NCI-H2196 treated with DMSO at 0.1 percent for 48 hours (cell line): ENCODE measurements at regions not wholly inside any gene's neighbourhood (a gene's known extent, or its start where the extent isn't known, plus 50 kb on each side); places are given as distances from the start of the nearest gene placed in this dataset.
"Not testable (repeated sequence)": the region's sequence is repeated elsewhere in the genome, so short reads cannot be mapped to it uniquely, and the experiment has no call there.

Experiments
- DNase-seq: peaks from one replicate; lab custom pipeline; 2025; ENCODE audit not compliant: unreplicated experiment; lab: John Stamatoyannopoulos, UW

DNA sequence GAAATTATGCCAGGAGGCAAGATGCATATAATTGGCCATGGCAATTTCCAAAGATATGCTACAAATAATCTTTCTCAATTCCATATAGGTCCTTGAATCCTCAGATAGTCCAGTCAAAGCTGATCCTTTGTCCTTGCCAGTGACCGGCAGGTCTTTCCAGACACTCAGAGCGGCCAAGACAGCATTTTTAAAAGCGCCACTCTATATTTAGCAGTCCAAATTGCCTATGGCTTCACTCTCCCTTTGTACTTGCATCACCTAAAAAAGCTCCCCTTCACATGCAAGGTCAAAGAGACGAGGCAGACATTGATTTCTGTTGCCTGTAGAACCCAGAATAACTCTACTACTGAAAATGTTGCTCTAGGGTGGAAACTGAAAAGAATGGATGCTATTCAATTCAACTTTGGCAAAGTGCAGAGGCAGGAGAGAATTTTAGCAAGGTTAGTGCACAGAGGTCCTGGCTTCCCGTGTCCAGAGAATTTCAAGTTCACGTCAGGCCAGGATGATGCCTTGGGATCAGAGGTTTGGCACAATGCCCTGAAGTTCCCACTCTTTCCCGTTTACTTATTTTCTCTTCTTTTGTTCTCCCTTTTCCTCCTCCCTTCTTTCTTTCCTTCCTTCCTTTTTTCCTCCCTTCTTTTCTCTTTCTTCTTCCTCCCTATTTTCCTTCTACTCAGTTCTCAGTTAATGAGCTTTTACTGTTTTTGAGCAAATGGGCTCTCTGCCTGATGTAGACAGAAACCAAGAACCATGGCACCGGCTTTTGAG lies 108.5 kb downstream of the KCNK1 start:
- no peak for DNase-seq

DNA sequence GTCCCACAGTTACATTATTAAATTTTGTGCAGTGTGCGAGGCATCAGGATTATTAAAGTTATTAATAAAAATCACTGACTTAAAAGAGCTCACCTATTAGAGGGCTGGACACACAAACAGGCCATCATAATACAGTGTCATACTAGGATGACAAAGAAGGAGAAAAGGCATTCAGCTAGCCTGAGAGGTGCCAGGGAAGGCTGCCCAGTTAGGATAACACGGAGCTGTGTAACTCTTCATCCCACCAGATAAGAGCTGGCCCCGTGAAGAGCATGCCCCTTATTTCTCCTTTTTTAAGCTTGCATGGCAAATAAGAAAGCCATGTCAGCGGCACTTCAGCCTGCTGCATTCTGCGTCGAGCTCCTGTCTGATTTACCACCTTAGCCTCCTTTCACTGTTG lies 109.5 kb downstream of the KCNK1 start:
- DNase-seq, result no peak

DNA sequence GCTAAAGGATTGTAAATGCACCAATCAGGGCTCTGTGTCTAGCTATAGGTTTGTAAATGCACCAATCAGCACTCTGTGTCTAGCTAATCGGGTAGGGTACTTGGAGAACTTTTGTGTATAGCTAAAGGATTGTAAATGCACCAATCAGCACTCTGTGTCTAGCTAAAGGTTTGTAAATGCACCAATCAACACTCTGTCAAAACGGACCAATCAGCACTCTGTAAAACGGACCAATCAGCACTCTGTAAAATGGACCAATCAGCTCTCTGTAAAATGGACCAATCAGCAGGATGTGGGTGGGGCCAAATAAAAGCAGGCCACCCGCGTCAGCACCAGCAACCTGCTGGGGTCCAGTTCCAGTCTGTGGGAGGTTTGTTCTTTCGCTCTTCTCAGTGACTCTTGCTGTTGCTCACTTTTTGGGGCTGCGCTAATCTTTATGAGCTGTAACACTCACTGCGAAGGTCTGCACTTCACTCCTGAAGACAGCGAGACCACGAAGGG lies 110.3 kb downstream of the KCNK1 start:
- not testable (repeated sequence) for DNase-seq

DNA sequence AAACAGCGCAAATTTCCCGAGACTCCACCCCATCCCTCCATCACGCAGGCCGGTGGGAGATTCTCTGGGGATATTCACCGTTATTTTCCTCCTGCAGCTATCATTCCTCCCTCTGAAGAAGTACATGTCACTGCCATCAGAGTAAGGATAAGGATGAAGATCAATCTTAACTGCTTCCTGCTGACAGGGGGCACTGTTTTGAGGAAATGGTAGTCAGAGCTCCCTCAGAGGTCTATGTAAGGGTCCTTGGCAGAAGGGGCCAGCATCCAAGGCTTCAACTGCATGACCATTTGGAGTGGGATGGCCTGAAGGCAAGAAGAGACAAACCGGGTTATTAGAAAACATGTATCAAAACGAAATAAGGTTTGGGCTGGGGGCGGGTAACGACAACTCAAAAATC lies 111.5 kb downstream of the KCNK1 start:
- DNase-seq, result no peak

DNA sequence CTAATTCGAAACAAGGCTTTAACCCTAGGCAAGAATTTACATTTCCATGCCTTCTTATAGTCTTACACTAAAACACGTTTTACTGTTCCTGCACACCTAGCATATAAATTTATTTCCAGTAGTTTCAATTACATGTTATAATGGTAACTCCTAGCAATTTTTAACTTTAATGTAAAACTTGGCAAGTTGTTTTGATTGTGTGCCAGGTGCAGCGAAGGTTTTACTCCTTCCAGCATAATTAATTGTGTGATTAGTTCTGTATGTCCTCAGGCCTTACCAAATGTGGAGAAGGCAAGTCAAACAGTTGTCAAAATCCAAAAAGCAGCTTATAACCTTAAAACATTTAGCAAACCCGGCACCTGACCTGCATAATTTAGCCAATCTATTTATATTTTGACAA lies 114.8 kb downstream of the KCNK1 start:
- DNase-seq, result no peak

DNA sequence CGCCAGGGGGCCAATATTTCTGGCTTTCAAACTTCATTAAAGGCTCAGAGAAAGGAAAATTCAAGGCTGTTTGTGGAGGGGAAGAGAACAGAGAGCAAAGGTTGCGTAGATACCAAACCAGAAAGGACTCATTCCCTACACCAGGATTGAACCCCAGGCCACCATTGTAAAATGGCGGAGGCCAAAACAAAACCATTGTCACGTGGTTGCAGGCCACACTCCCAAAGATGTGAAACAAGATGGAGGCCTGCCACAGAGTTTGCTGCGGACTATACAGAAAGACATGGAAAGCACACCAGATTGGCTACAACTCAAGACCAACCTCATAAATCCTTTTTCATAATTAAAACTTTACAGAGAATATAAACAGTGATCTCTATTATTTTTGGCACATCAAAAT lies 116.5 kb downstream of the KCNK1 start:
- DNase-seq, result no peak

DNA sequence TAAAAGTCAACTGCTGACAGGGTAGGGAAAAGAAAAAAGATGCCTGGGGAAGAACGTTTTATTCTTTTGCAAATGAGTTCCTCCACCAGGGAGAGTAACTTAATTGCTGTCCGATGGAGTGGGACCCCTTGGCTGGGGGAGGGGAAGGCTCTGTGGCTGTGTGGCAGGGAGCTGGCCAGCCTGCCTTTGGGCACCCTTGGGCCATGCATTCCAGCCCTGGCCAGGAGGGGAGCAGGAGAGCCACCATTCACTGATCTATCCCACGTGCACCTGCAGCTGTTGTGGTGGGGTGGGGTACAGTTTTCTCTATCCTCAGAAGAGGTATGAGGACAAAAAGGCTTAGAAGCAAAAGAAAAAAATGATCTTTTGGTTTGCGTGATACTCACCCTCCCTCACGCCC lies 116.9 kb downstream of the KCNK1 start:
- no peak for DNase-seq

DNA sequence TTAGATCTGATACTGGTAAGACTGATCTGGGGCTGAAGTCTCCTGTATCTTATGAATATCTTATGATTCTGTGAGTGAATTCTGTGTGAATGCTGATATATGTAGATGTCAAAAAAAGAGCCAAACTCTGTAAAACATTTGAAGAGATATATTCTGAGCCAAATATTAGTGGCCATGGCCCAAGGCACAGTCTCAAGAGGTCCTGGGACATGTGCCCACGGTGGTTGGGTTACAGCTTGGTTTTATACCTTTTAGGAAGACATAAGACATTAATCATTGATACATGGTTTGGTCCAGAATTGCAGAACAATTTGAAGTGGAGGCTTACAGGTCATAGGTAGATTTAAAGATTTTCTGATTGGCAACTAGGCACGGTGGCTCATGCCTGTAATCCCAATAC lies 118.3 kb downstream of the KCNK1 start:
- DNase-seq, result no peak

DNA sequence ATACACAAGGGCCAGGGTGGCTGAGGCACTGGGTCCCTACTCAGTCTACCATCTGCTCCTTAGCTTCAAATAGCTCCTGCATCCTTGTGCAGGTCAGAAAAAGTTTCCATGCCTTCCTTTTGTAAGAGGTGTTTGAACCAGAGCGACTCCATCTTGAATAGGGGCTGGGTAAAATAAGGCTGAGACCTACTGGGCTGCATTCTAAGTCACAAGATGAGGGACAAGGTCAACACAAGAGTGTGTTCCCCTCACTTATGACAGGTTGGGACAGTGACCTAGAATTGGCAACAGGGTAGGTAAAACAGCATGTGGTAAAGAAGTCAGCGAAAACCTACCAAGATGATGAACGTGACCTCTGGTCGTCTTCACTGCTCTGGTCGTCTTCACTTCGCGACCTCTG lies 120.5 kb downstream of the KCNK1 start:
- no peak for DNase-seq

DNA sequence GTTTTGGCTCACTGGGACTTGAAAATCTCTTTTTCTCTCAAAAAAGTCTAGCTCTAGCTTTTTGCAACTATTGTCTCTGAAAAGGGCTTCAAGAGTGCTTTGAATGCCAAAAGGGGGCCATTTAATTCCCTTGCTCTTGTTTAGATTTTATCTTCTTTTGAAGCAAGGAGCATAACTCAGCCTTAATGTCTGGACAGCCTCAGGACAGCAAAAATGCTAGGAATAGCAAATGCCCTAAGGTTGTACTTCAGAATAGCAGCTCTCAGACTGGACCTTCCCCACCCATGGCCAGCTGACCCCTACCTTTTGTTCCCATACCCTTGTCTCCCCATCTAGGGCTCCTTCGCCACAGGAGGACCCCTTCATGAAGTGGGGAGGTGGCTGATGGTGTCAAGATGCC lies 121.4 kb downstream of the KCNK1 start:
- DNase-seq, result no peak

DNA sequence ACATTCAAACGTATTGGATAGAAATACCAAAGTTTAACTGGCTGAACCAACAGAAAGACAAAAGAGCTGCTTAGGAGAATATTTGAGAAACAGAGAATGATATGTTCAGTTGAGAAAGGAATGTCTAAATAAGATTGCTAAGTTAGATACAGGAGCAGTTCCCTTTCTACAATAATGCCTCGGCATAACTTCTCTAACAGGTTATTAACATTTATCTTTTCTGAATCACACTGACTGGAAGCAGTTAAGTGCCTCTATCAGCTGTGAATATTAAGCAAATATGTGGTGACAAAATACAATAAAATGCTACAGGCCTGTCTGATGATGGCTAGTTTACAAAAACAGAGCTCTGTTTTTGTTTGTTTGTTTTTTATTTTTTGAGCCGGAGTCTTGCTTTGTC lies 121.9 kb downstream of the KCNK1 start:
- DNase-seq, result no peak

DNA sequence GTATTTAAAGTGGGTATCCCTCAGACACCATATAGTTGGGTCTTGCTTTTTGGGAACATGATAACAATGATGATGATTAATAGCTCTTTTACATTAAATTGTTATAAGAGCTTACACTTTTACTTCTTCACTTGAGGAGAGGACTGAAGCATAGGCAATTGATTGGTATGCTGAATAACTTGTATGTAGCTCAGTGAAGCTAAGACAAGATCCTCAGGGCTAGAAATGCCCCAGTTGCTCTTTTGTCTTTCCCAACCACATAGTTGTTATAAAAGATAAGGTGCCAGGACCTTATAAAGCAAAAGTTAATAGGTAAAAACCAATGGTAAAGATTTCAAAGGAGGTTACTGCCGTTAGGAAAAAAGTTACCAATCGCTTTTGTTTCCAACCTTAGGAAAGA lies 123.4 kb downstream of the KCNK1 start:
- no peak for DNase-seq

DNA sequence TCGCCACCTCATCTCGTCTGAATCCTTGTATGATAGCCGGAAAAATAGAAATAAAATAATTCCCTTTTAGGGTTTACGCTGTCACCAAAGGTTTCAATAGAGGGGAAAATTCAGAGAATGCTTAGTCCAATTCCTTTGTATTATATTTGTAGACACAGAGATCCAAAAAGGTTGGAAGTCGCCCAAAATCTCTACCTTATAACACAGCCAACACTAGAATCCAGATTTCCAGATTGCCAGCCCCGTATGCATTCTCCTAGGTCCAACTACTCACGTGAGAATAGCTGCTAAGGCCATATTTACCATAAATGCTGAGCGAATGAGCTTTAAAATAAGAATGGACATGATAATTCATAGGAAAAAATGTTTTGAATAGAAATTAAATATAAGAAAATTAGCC lies 124.5 kb downstream of the KCNK1 start:
- DNase-seq, result no peak

DNA sequence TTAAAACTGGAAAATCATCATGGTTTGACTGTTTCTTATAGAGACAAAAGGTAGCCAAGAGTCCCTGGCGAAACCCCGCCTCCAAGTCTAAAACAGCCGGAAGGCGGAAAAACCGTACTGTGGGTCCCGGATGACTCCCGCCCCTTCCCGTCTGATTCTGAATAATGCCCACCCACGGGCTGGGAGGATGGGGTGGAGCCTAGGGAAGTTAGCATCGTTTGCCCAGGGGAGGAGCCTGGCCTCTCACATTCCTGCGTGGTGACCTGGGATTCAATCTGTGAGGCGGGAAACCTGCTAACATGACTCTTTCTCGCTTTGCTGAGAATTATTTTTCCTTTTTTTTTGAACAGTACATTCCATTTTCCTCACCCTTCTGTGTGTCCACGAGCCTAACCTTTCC lies 124.9 kb downstream of the KCNK1 start:
- DNase-seq, result no peak

DNA sequence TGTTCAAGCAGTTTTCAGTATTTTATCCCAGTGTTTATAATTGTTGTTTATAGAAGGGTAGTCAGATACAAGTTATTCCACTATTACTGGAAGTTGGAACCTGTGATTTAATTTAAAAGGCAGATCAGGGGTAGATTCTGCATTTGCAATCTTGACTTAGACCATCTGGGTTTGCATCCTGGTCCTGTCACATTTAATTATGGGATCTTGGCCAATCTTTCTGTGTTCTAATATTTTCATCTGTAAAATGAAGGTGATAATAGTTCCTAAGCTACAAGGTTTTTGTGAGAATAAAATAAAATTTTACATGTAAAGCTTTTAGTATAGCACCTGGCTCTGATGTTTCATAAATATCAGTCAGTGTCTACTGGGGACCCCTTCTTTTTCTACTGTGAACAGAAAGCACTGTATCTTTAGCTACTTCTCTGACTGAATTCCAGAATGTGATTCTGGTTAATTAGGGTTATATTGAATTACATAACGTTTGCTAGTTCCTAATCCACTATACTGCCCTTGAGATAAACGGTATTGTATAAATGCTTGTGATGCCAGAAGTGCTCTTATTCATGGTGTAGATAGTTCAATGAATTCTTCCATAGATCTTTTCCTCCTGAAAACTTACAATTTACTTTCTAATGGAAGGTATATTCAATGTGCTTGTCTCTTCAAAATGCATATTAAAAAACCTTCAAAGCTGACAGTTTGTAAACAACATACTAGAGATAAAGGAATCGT lies 131.0 kb downstream of the KCNK1 start:
- DNase-seq, result no peak

DNA sequence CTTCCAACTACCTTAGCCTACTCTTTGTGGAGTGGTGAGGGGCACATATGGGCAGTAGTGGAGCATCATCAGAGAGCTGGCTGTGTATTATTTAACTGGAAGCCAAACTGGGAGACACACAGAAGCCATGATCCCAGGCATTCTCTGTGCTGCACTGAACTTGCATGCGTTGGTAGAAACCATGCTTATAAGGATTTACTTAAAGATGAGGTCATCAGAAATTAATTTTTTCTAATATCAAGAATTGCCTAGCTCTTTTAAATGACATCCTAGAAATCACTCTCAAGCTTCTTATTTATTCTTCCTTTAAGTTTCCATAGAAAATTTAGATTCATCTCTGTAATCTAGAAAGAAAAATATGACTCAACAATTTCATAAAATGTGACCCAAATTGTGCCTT lies 136.2 kb downstream of the KCNK1 start:
- DNase-seq, result no peak

DNA sequence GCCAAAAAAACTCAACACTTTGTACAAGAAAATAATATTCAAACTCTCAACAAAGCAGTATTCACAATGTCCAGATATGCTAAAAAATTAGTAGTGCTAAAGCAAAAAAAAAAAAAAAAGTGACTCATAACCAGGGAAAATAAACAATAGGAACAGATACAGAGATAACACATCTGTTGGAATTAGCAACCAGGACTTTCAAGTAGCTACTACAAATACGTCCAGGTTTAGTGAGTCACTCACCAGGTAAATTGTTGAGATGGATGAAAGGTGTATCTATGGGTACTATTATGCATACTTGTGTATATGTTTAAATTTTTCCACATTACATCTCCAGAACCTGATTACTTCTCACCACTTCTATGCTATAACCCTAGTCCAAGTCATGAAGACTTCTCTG lies 144.8 kb upstream of the SLC35F3 start:
- no peak for DNase-seq

DNA sequence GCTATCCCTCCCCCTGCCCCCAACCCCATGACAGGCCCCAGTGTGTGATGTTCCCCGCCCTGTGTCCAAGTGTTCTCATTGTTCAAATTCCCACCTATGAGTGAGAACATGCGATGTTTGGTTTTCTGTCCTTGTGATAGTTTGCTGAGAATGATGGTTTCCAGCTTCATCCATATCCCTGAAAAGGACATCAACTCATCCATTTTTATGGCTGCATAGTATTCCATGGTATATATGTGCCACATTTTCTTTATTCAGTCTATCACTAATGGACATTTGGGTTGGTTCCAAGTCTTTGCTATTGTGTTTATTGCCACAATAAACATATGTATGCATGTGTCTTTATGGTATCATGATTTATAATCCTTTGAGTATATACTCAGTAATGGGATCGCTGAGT lies 140.2 kb upstream of the SLC35F3 start:
- not testable (repeated sequence) for DNase-seq

DNA sequence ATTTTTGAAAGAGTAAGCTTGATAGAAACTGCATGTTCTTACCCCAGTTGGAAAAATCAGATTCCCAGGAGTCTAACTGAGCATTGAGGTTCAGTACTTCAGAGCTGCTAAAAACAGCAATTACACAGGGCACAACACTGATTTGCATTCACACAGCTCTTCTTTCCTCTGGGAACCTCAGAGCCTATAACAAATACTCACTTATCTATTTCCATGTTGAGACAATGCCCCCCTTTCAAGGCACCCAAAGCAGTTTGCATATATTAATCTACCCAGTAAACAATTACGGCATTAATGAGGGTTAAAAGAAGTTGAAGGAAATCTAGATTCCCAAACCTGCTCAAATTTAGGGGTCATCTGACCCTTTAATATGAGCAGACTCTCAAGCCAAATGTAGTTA lies 126.9 kb upstream of the SLC35F3 start:
- DNase-seq, result no peak

DNA sequence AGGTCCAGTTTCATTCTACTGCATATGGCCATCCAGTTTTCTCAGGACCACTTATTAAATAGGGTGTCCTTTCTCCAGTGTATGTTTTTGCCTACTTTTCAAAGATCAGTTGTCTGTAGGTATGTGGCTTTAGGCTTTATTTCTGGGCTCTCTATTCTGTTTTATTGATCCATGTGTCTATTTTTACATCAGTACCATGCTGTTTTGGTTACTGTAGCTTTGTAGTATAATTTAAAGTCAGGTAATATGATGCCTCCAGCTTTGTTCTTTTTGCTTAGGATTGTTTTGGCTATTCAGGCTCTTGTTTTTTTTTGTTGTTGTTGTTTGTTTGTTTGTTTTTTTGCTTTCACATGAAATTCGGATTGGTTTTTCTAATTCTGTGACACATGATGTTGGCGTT lies 124.4 kb upstream of the SLC35F3 start:
- no peak for DNase-seq

DNA sequence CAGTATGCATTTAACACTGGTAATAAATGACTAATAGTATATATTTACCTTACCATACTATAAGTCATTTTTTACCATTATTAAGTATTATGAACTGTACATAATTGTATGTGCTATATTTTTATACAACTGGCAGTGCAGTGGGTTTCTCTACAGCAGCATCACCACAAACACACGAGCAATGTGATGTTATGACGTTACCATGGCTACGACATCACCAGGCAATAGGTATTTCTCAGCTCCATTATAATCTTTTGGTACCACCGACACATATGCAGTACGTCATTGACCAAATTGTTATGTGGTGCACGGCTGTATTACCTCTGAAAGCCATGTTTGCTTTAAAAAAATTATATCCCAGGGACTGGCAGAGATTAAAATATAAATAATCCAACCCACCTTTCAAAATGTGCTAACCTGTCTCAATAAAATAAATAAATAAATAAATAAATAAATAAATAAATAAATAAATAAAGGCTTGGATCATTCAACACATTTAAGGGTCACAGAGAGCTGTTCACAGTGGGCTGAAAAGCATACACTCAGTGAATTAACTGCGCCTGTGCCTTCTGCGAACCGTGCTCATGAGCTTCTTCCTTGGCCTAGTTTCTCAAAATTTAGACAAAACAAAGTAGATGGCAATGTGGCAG lies 121.4 kb upstream of the SLC35F3 start:
- DNase-seq, result no peak

DNA sequence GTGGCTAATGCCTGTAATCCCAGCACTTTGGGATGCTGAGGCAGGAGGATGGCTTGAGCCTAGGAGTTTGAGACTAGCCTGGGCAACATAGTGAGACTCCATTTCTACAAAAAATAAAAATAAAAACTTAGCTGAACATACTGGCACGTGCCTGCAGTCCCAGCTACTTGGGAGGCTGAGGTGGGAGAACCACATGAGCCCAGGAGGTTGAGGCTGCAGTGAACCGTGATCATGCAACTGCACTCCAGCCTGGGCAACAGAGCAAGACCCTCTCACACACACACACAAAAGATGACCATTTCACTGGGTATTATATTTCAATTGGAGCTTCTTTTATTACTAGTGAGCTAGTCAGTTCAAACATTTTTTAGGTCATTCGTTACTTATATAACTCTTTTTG lies 116.9 kb upstream of the SLC35F3 start:
- no peak for DNase-seq
